ENCODE measurements at regions not wholly inside any gene's neighbourhood (a gene's known extent, or its start where the extent isn't known, plus 50 kb on each side); places are given as distances from the start of the nearest gene placed in this dataset.

DNA sequence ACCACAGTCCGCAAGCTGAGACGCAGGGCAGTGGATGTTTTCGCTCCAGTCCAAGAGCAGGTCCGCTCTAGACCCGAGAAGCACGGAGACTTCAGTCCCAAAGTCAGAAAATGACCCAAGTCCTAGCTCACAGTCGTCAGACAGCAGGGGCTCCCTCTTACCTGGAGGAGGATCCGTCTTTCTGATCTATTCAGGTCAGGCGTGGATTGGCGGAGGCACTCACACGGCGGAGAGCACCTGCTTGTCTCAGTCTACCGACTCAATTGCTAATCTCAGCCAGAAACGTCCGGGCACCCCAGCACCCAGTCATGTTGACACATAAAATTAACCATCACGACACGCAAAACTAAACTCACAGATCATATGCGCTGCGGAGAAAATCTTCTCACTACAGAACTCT, 285.3 kb upstream of the CDH4 start:
- H3K27ac ChIP-seq (ENCODE audit: low read depth, low read length) = no peak overlapping the region
- H3K4me2 ChIP-seq (ENCODE audit: low read length) = no peak overlapping the region
- no peak overlapping the region for H3K9ac ChIP-seq (ENCODE audit: low read length)
- FAIRE-seq = no peak
- H4K20me1 ChIP-seq (ENCODE audit: insufficient read depth, low read length) = no peaks in the 10 kb centered on the region
- no peak for DNase-seq (ENCODE audit: low read depth)
- no peak overlapping the region for H2AFZ ChIP-seq (ENCODE audit: low read depth, low read length)
- H3K4me3 Mint-ChIP-seq (ENCODE audit: unreplicated experiment) = no peak overlapping the region
- H3K4me1 Mint-ChIP-seq (ENCODE audit: low read depth, unreplicated experiment) = no peaks in the 10 kb centered on the region
- no peaks in the 10 kb centered on the region for H3K79me2 ChIP-seq (ENCODE audit: insufficient read depth, low read length)
- peaks cover 8% of the 10 kb centered on the region for H3K9me3 ChIP-seq (ENCODE audit: insufficient read depth, low read depth, low read length)
- H3K4me1 ChIP-seq (ENCODE audit: insufficient read depth, low read length) = no peaks in the 10 kb centered on the region
- peaks cover 52% of the 10 kb centered on the region for H3K27me3 Mint-ChIP-seq (ENCODE audit: low read depth, unreplicated experiment)
- H3K36me3 ChIP-seq (ENCODE audit: insufficient read depth, low read length) = no peaks in the 10 kb centered on the region
- TF ChIP-seq EZH2 (IDR thresholded peaks at IDR 0.05; ENCODE audit: insufficient read depth, low read length) = no peak
- TF ChIP-seq, protein P1, sequence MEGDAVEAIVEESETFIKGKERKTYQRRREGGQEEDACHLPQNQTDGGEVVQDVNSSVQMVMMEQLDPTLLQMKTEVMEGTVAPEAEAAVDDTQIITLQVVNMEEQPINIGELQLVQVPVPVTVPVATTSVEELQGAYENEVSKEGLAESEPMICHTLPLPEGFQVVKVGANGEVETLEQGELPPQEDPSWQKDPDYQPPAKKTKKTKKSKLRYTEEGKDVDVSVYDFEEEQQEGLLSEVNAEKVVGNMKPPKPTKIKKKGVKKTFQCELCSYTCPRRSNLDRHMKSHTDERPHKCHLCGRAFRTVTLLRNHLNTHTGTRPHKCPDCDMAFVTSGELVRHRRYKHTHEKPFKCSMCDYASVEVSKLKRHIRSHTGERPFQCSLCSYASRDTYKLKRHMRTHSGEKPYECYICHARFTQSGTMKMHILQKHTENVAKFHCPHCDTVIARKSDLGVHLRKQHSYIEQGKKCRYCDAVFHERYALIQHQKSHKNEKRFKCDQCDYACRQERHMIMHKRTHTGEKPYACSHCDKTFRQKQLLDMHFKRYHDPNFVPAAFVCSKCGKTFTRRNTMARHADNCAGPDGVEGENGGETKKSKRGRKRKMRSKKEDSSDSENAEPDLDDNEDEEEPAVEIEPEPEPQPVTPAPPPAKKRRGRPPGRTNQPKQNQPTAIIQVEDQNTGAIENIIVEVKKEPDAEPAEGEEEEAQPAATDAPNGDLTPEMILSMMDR (IDR thresholded peaks at IDR 0.05; ENCODE audit: insufficient read depth, low read depth, low read length) = no peak
- no peaks in the 10 kb centered on the region for H3K27me3 ChIP-seq (ENCODE audit: insufficient read depth, low read length)
- H3K36me3 Mint-ChIP-seq (ENCODE audit: low read depth, unreplicated experiment) = no peaks in the 10 kb centered on the region
- H3K4me3 ChIP-seq (ENCODE audit: insufficient read depth, low read depth, low read length) = no peak overlapping the region
- H3K9me3 Mint-ChIP-seq (ENCODE audit: unreplicated experiment) = peaks cover 3% of the 10 kb centered on the region
- H3K27ac Mint-ChIP-seq (ENCODE audit: unreplicated experiment) = no peak overlapping the region

DNA sequence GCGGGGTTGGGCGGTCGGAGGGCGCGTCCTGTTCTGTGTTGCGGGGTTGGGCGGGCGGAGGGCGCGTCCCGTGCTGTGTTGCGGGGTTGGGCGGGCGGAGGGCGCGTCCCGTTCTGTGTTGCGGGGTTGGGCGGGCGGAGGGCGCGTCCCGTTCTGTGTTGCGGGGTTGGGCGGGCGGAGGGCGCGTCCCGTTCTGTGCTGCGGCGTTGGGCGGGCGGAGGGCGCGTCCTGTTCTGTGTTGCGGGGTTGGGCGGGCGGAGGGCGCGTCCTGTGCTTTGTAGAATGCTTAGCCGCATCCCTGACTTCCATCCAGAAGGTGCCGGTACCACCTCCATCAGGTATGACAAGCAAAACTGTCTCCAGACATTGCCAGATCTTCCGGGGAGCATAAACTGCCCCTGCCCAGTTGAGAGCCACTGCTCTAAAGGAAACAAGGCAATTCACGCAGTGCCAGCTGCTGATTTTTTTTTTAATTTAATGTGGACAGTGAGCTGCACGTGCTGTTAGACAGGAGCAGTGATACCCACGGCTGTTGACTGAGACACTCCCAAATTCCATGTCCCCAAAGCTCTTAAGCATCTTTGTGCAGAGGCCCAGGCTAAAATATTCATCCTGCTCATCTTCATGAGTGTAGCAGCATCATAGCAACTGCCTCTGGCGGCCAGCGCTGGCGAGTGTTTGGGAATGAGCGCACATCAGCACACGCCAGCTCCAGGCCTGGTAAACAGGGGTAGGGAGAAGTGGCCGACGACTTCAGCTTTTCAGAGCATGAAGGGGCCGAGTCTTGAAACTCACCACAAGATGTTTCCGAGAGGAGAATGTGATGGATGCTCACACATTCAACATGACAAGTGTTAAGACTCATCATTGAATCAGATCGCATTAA, 284.4 kb upstream of the CDH4 start:
- H3K4me1 ChIP-seq (ENCODE audit: insufficient read depth, low read length) = no peaks in the 10 kb centered on the region
- H3K4me3 Mint-ChIP-seq (ENCODE audit: unreplicated experiment) = no peak overlapping the region
- H3K27me3 Mint-ChIP-seq (ENCODE audit: low read depth, unreplicated experiment) = peaks cover 46% of the 10 kb centered on the region
- no peaks in the 10 kb centered on the region for H3K36me3 ChIP-seq (ENCODE audit: insufficient read depth, low read length)
- TF ChIP-seq, protein P1 (IDR thresholded peaks at IDR 0.05; ENCODE audit: insufficient read depth, low read depth, low read length) = no peak
- TF ChIP-seq EZH2 (IDR thresholded peaks at IDR 0.05; ENCODE audit: insufficient read depth, low read length) = no peak
- no peaks in the 10 kb centered on the region for H3K79me2 ChIP-seq (ENCODE audit: insufficient read depth, low read length)
- H3K9me3 ChIP-seq (ENCODE audit: insufficient read depth, low read depth, low read length) = peaks cover 8% of the 10 kb centered on the region
- H3K27ac Mint-ChIP-seq (ENCODE audit: unreplicated experiment) = no peak overlapping the region
- no peaks in the 10 kb centered on the region for H4K20me1 ChIP-seq (ENCODE audit: insufficient read depth, low read length)
- no peaks in the 10 kb centered on the region for H3K4me1 Mint-ChIP-seq (ENCODE audit: low read depth, unreplicated experiment)
- H2AFZ ChIP-seq (ENCODE audit: low read depth, low read length) = no peak overlapping the region
- H3K4me3 ChIP-seq (ENCODE audit: insufficient read depth, low read depth, low read length) = no peak overlapping the region
- FAIRE-seq (no peak), DNase-seq (ENCODE audit: low read depth) (no peak)
- H3K27me3 ChIP-seq (ENCODE audit: insufficient read depth, low read length) = no peaks in the 10 kb centered on the region
- H3K27ac ChIP-seq (ENCODE audit: low read depth, low read length) = no peak overlapping the region
- peaks cover 3% of the 10 kb centered on the region for H3K9me3 Mint-ChIP-seq (ENCODE audit: unreplicated experiment)
- no peak overlapping the region for H3K4me2 ChIP-seq (ENCODE audit: low read length)
- H3K9ac ChIP-seq (ENCODE audit: low read length) = no peak overlapping the region
- H3K36me3 Mint-ChIP-seq (ENCODE audit: low read depth, unreplicated experiment) = no peaks in the 10 kb centered on the region

Measured in astrocyte (in vitro differentiated cells and primary cell).